Ovary (tissue), 3 donors: ENCODE measurements at regions not wholly inside any gene's neighbourhood (a gene's known extent, or its start where the extent isn't known, plus 50 kb on each side); places are given as distances from the start of the nearest gene placed in this dataset.

Experiments
- CTCF ChIP-seq, 3 donors: fragments of 450-650 bp in 2 of 3; fragments of 200-600 bp in 1 of 3; IDR thresholded peaks; one replicate each; pipeline versions ENCODE4 v1.5.1 to v1.8.0; 2016 to 2022; ENCODE audit warnings: antibody characterized with exemption in 3 of 3, mild to moderate bottlenecking in 1 of 3
- EP300 ChIP-seq: sonication (generic); formaldehyde crosslinking; IDR thresholded peaks from one replicate; pipeline ENCODE4 v1.6.1; 2017; ENCODE audit warnings: antibody characterized with exemption
- POLR2A ChIP-seq: fragments of 450-650 bp; IDR thresholded peaks from one replicate; pipeline ENCODE4 v1.6.1; 2017; ENCODE audit warnings: antibody characterized with exemption, mild to moderate bottlenecking, moderate library complexity
- donor health status: DM: no; HTN: no; CAD: no.

- no peak for TF ChIP-seq CTCF (IDR thresholded peaks at IDR 0.05)
- TF ChIP-seq EP300 = no peak
- no peak for TF ChIP-seq POLR2A
These were observed 213.9 kb upstream of the PRDM1 start for GRCh38 chr6:105872249-105872648.
